ENCODE measurements at regions not wholly inside any gene's neighbourhood (a gene's known extent, or its start where the extent isn't known, plus 50 kb on each side); places are given as distances from the start of the nearest gene placed in this dataset.

- no peak for TF ChIP-seq CTCF (IDR thresholded peaks at IDR 0.05; ENCODE audit: extremely low read depth, low read depth, low read length)
Observed at GRCh38 chr13:34772206-34772605, 169.9 kb upstream of the NBEA start.

GRCh38 chr13:34772881-34773280 lies 169.2 kb upstream of the NBEA start:
- no peak overlapping the region for H3K4me2 ChIP-seq (ENCODE audit: insufficient read depth, low read length)
- no peaks in the 10 kb centered on the region for H3K36me3 ChIP-seq (ENCODE audit: insufficient read depth, low read length)
- H3K4me3 ChIP-seq (ENCODE audit: insufficient read depth, low read length): no peak overlapping the region
- no peaks in the 10 kb centered on the region for H3K79me2 ChIP-seq (ENCODE audit: insufficient read depth, low read length)
- no peak overlapping the region for H3K27ac ChIP-seq (ENCODE audit: low read depth, low read length)
- no peak for DNase-seq (ENCODE audit: insufficient read length, low spot score, missing footprints)
- H3K27me3 ChIP-seq (ENCODE audit: insufficient read depth, low read length): no peaks in the 10 kb centered on the region
- no peaks in the 10 kb centered on the region for H3K9me3 ChIP-seq (ENCODE audit: low read depth, low read length)
- no peaks in the 10 kb centered on the region for H4K20me1 ChIP-seq (ENCODE audit: insufficient read depth, low read length)
- H2AFZ ChIP-seq (ENCODE audit: low read length): no peak overlapping the region
- TF ChIP-seq CTCF (IDR thresholded peaks at IDR 0.05; ENCODE audit: extremely low read depth, low read depth, low read length): no peak
- no peaks in the 10 kb centered on the region for H3K4me1 ChIP-seq (ENCODE audit: insufficient read depth, low read length)

More at GRCh38 chr13:34772206-34772605, 169.9 kb upstream of the NBEA start:
- no peaks in the 10 kb centered on the region for H3K9me3 ChIP-seq (ENCODE audit: low read depth, low read length)
- H3K27me3 ChIP-seq (ENCODE audit: insufficient read depth, low read length): no peaks in the 10 kb centered on the region
- H2AFZ ChIP-seq (ENCODE audit: low read length): no peak overlapping the region
- H4K20me1 ChIP-seq (ENCODE audit: insufficient read depth, low read length): no peaks in the 10 kb centered on the region
- no peak overlapping the region for H3K4me2 ChIP-seq (ENCODE audit: insufficient read depth, low read length)
- no peaks in the 10 kb centered on the region for H3K79me2 ChIP-seq (ENCODE audit: insufficient read depth, low read length)
- no peak for DNase-seq (ENCODE audit: insufficient read length, low spot score, missing footprints)
- H3K4me1 ChIP-seq (ENCODE audit: insufficient read depth, low read length): no peaks in the 10 kb centered on the region
- H3K36me3 ChIP-seq (ENCODE audit: insufficient read depth, low read length): no peaks in the 10 kb centered on the region
- H3K27ac ChIP-seq (ENCODE audit: low read depth, low read length): no peak overlapping the region
- no peak overlapping the region for H3K4me3 ChIP-seq (ENCODE audit: insufficient read depth, low read length)

GRCh38 chr13:34776390-34776981 lies 165.6 kb upstream of the NBEA start:
- Histone ChIP-seq H3K9me3 (ENCODE audit: low read depth, low read length) (no peaks in the 10 kb centered on the region), H3K79me2 (ENCODE audit: insufficient read depth, low read length) (no peaks in the 10 kb centered on the region), H3K36me3 (ENCODE audit: insufficient read depth, low read length) (no peaks in the 10 kb centered on the region), H3K27me3 (ENCODE audit: insufficient read depth, low read length) (no peaks in the 10 kb centered on the region), H3K27ac (ENCODE audit: low read depth, low read length) (no peak overlapping the region), H4K20me1 (ENCODE audit: insufficient read depth, low read length) (no peaks in the 10 kb centered on the region), H2AFZ (ENCODE audit: low read length) (no peak overlapping the region), H3K4me2 (ENCODE audit: insufficient read depth, low read length) (no peak overlapping the region), H3K4me1 (ENCODE audit: insufficient read depth, low read length) (no peaks in the 10 kb centered on the region), H3K4me3 (ENCODE audit: insufficient read depth, low read length) (no peak overlapping the region)
- DNase-seq (ENCODE audit: insufficient read length, low spot score, missing footprints): no peak
- no peak for TF ChIP-seq CTCF (IDR thresholded peaks at IDR 0.05; ENCODE audit: extremely low read depth, low read depth, low read length)

GRCh38 chr13:34777089-34777913 lies 164.8 kb upstream of the NBEA start:
- no peaks in the 10 kb centered on the region for H3K36me3 ChIP-seq (ENCODE audit: insufficient read depth, low read length)
- H3K4me2 ChIP-seq (ENCODE audit: insufficient read depth, low read length): no peak overlapping the region
- H3K9me3 ChIP-seq (ENCODE audit: low read depth, low read length): no peaks in the 10 kb centered on the region
- H3K27ac ChIP-seq (ENCODE audit: low read depth, low read length): no peak overlapping the region
- H4K20me1 ChIP-seq (ENCODE audit: insufficient read depth, low read length): no peaks in the 10 kb centered on the region
- H3K4me3 ChIP-seq (ENCODE audit: insufficient read depth, low read length): no peak overlapping the region
- no peaks in the 10 kb centered on the region for H3K27me3 ChIP-seq (ENCODE audit: insufficient read depth, low read length)
- DNase-seq (ENCODE audit: insufficient read length, low spot score, missing footprints): peak; percentile 1
- no peaks in the 10 kb centered on the region for H3K79me2 ChIP-seq (ENCODE audit: insufficient read depth, low read length)
- H2AFZ ChIP-seq (ENCODE audit: low read length): no peak overlapping the region
- no peaks in the 10 kb centered on the region for H3K4me1 ChIP-seq (ENCODE audit: insufficient read depth, low read length)
- TF ChIP-seq CTCF (IDR thresholded peaks at IDR 0.05; ENCODE audit: extremely low read depth, low read depth, low read length): no peak
